ENCODE measurements at regions not wholly inside any gene's neighbourhood (a gene's known extent, or its start where the extent isn't known, plus 50 kb on each side); places are given as distances from the start of the nearest gene placed in this dataset.

- TF ChIP-seq CTCF (IDR thresholded peaks at IDR 0.05): no peak
- no peak for TF ChIP-seq EZH2 (IDR thresholded peaks at IDR 0.05; ENCODE audit: borderline replicate concordance, insufficient read depth, low read depth, low read length, poor library complexity, severe bottlenecking)
Observed at GRCh38 chr10:69731184-69731583, 70.5 kb upstream of the COL13A1 start.

GRCh38 chr10:69731698-69732097, 70.0 kb upstream of the COL13A1 start:
- TF ChIP-seq CTCF (IDR thresholded peaks at IDR 0.05) (no peak), EZH2 (IDR thresholded peaks at IDR 0.05; ENCODE audit: borderline replicate concordance, insufficient read depth, low read depth, low read length, poor library complexity, severe bottlenecking) (no peak)
- H3K27me3 ChIP-seq (replicated peaks in 1 of 4; ENCODE audit: control extremely low read depth in 1 of 4, control insufficient read depth in 3 of 4, insufficient read depth in 4 of 4, low read length in 3 of 4): no peaks in the 10 kb centered on the region
- intact Hi-C loops (cut with micrococcal nuclease): no loop called here

More at GRCh38 chr10:69731184-69731583, 70.5 kb upstream of the COL13A1 start:
- no peak for ATAC-seq (ENCODE audit: low read depth)
- WGBS (ENCODE audit: insufficient coverage): 73% methylated on average over 3 of the region's 3 CpGs
- Histone ChIP-seq H3K9ac (ENCODE audit: low read length) (no peak overlapping the region), H3K4me2 (replicated peaks; ENCODE audit: low read depth, low read length, poor library complexity, severe bottlenecking) (no peak overlapping the region), H3K79me2 (ENCODE audit: control insufficient read depth, insufficient read depth, low read length) (no peaks in the 10 kb centered on the region), H3K4me3 (ENCODE audit: control extremely low read depth in 1 of 5, extremely low read depth in 1 of 5, insufficient read depth in 1 of 5, low read depth in 2 of 5, low read length in 4 of 5) (no peak overlapping the region), H3K27me3 (replicated peaks in 1 of 4; ENCODE audit: control extremely low read depth in 1 of 4, control insufficient read depth in 3 of 4, insufficient read depth in 4 of 4, low read length in 3 of 4) (no peaks in the 10 kb centered on the region), H2AFZ (ENCODE audit: insufficient read depth, low read depth, low read length, poor library complexity, severe bottlenecking) (no peak overlapping the region), H3K4me1 (ENCODE audit: control insufficient read depth in 2 of 2, insufficient read depth in 2 of 2, low read length in 2 of 2) (no peaks in the 10 kb centered on the region), H3K27ac (ENCODE audit: low read length in 2 of 2) (no peak overlapping the region), H3K9me3 (ENCODE audit: control extremely low read depth in 1 of 3, control insufficient read depth in 2 of 3, insufficient read depth in 1 of 3, low read length in 2 of 3) (peaks cover 0 to 4% (median 0%) of the 10 kb centered on the region in 3 donors), H4K20me1 (ENCODE audit: control insufficient read depth, insufficient read depth, low read length, poor library complexity, severe bottlenecking) (no peaks in the 10 kb centered on the region), H3K36me3 (replicated peaks in 1 of 2; ENCODE audit: control extremely low read depth in 1 of 2, control insufficient read depth in 1 of 2, extremely low read depth in 1 of 2, insufficient read depth in 2 of 2, low read length in 1 of 2) (no peaks in the 10 kb centered on the region)
- H3K4me3 Mint-ChIP-seq: no peak overlapping the region
- H3K9me3 Mint-ChIP-seq (ENCODE audit: insufficient read depth): no peaks in the 10 kb centered on the region
- intact Hi-C loops (cut with micrococcal nuclease): no loop called here
- ChIA-PET POLR2A (no interaction called here), CTCF (no interaction called here)
- H3K27ac Mint-ChIP-seq: no peak overlapping the region
- no peaks in the 10 kb centered on the region for H3K4me1 Mint-ChIP-seq
- DNase-seq: no peak
- peaks cover 9% of the 10 kb centered on the region for H3K27me3 Mint-ChIP-seq

More at GRCh38 chr10:69731698-69732097, 70.0 kb upstream of the COL13A1 start:
- Histone ChIP-seq H3K4me2 (replicated peaks; ENCODE audit: low read depth, low read length, poor library complexity, severe bottlenecking) (no peak overlapping the region), H3K4me3 (ENCODE audit: control extremely low read depth in 1 of 5, extremely low read depth in 1 of 5, insufficient read depth in 1 of 5, low read depth in 2 of 5, low read length in 4 of 5) (no peak overlapping the region), H3K4me1 (ENCODE audit: control insufficient read depth in 2 of 2, insufficient read depth in 2 of 2, low read length in 2 of 2) (no peaks in the 10 kb centered on the region), H2AFZ (ENCODE audit: insufficient read depth, low read depth, low read length, poor library complexity, severe bottlenecking) (no peak overlapping the region), H3K9ac (ENCODE audit: low read length) (no peak overlapping the region), H4K20me1 (ENCODE audit: control insufficient read depth, insufficient read depth, low read length, poor library complexity, severe bottlenecking) (no peaks in the 10 kb centered on the region), H3K27ac (ENCODE audit: low read length in 2 of 2) (no peak overlapping the region), H3K79me2 (ENCODE audit: control insufficient read depth, insufficient read depth, low read length) (no peaks in the 10 kb centered on the region), H3K36me3 (replicated peaks in 1 of 2; ENCODE audit: control extremely low read depth in 1 of 2, control insufficient read depth in 1 of 2, extremely low read depth in 1 of 2, insufficient read depth in 2 of 2, low read length in 1 of 2) (no peaks in the 10 kb centered on the region), H3K9me3 (ENCODE audit: control extremely low read depth in 1 of 3, control insufficient read depth in 2 of 3, insufficient read depth in 1 of 3, low read length in 2 of 3) (peaks cover 0 to 4% (median 0%) of the 10 kb centered on the region in 3 donors)
- Mint-ChIP-seq H3K4me3 (no peak overlapping the region), H3K27me3 (peaks cover 9% of the 10 kb centered on the region), H3K27ac (no peak overlapping the region), H3K9me3 (ENCODE audit: insufficient read depth) (no peaks in the 10 kb centered on the region), H3K4me1 (no peaks in the 10 kb centered on the region)
- ATAC-seq (ENCODE audit: low read depth): no peak
- ChIA-PET CTCF (no interaction called here), POLR2A (no interaction called here)
- 88% methylated on average over 8 of the region's 8 CpGs for WGBS (ENCODE audit: insufficient coverage)
- DNase-seq: no peak
